OCI-LY7 (cell line): ENCODE measurements at regions not wholly inside any gene's neighbourhood (a gene's known extent, or its start where the extent isn't known, plus 50 kb on each side); places are given as distances from the start of the nearest gene placed in this dataset.

Source experiments
- EZH2phosphoT487 ChIP-seq: fragments of 200-600 bp; sonication (generic); IDR thresholded peaks from 2 replicates; pipeline ENCODE4 v1.6.1; 2018; ENCODE audit warnings: low read depth, borderline replicate concordance, mild to moderate bottlenecking, mixed run types, antibody characterized with exemption, low read length, moderate library complexity, mixed read lengths
- TF ChIP-seq, protein P1 (sequence below): fragments of 200-600 bp; sonication (generic); conservative IDR thresholded peaks from 2 replicates; pipeline ENCODE4 v1.5.1; 2014; ENCODE audit warnings: mild to moderate bottlenecking, antibody characterized with exemption, low read length, moderate library complexity, mixed read lengths

DNA sequence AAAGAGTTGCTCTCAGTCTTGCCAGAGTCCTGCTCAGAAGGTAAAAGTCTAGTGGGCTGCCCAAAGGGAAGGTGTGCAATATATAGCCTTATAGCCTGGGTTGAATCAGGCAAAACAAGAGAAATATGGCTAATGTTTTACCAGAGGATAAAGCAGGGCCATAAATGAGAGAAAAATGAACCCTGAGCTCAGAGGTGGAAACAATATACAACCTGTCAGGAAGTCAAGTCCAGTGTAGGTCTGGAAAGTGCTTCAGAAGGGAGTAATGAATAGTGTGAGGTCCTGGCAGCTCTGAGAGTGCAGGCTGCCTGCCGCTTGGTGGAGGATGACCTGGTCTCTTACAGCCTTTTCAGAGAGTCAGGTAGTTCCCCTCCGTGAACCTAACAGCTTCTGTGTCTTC, 177.8 kb upstream of the TNC start:
- TF ChIP-seq, protein P1, sequence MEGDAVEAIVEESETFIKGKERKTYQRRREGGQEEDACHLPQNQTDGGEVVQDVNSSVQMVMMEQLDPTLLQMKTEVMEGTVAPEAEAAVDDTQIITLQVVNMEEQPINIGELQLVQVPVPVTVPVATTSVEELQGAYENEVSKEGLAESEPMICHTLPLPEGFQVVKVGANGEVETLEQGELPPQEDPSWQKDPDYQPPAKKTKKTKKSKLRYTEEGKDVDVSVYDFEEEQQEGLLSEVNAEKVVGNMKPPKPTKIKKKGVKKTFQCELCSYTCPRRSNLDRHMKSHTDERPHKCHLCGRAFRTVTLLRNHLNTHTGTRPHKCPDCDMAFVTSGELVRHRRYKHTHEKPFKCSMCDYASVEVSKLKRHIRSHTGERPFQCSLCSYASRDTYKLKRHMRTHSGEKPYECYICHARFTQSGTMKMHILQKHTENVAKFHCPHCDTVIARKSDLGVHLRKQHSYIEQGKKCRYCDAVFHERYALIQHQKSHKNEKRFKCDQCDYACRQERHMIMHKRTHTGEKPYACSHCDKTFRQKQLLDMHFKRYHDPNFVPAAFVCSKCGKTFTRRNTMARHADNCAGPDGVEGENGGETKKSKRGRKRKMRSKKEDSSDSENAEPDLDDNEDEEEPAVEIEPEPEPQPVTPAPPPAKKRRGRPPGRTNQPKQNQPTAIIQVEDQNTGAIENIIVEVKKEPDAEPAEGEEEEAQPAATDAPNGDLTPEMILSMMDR: no peak
- no peak for TF ChIP-seq EZH2phosphoT487
